Vagina (tissue), 2 donors: ENCODE measurements at regions not wholly inside any gene's neighbourhood (a gene's known extent, or its start where the extent isn't known, plus 50 kb on each side); places are given as distances from the start of the nearest gene placed in this dataset.

Experiments
- DNase-seq, 2 donors: peaks; one replicate each; pipeline ENCODE4 v3.0.0-alpha.2; 2017; ENCODE audit errors: extremely low spot score in 2 of 2
- H3K27ac ChIP-seq: fragments of 200-600 bp; sonication (generic); one replicate; pipeline ENCODE4 v1.5.1; 2019
- H3K27me3 ChIP-seq: fragments of 200-600 bp; sonication (generic); one replicate; pipeline ENCODE4 v1.5.1; 2019
- H3K36me3 ChIP-seq, 2 donors: fragments of 200-600 bp; sonication (generic); one replicate each; pipeline ENCODE4 v1.5.1; 2017 to 2019
- H3K4me1 ChIP-seq: fragments of 200-600 bp; sonication (generic); one replicate; pipeline ENCODE4 v1.5.1; 2019
- H3K4me3 ChIP-seq, 2 donors: fragments of 200-600 bp; sonication (generic); 1 replicate in 1 of 2; 2 replicates in 1 of 2; pipeline ENCODE4 v1.5.1; 2016 to 2019
- H3K9me3 ChIP-seq: fragments of 200-600 bp; sonication (generic); one replicate; pipeline ENCODE4 v1.5.1; 2019
- CTCF ChIP-seq, 3 experiments: fragments of 450-650 bp in 2 of 3; fragments of 200-600 bp in 1 of 3; sonication (generic) in 1 of 3; IDR thresholded peaks; one replicate each; pipeline ENCODE4 v1.5.1; 2017 to 2019; ENCODE audit warnings: antibody characterized with exemption in 3 of 3, mild to moderate bottlenecking in 2 of 3, moderate library complexity in 2 of 3
- POLR2A ChIP-seq, 2 donors: fragments of 450-650 bp; IDR thresholded peaks; one replicate each; pipeline ENCODE4 v1.6.1; 2017; ENCODE audit warnings: antibody characterized with exemption in 2 of 2, mild to moderate bottlenecking in 2 of 2, moderate library complexity in 2 of 2
- POLR2AphosphoS5 ChIP-seq, 2 donors: sonication (generic); formaldehyde crosslinking; IDR thresholded peaks; one replicate each; pipeline ENCODE4 v1.9.0; 2017; ENCODE audit warnings: antibody characterized with exemption in 2 of 2, mild to moderate bottlenecking in 2 of 2, low read depth in 1 of 2; ENCODE audit not compliant: insufficient read depth in 1 of 2
- intact Hi-C: fragments of 100-400 bp; cut with DNase I; formaldehyde crosslinking; loops from one replicate; pipeline ENCODE4 v1.15.1; 2023

- no peak for DNase-seq
- no peaks in the 10 kb centered on the region for H3K27me3 ChIP-seq
- no peaks in the 10 kb centered on the region for H3K4me1 ChIP-seq
- H3K9me3 ChIP-seq, result no peaks in the 10 kb centered on the region
- intact Hi-C loops, result no loop called here
- H3K4me3 ChIP-seq, result no peak overlapping the region
- H3K27ac ChIP-seq, result no peak overlapping the region
- TF ChIP-seq CTCF (IDR thresholded peaks at IDR 0.05), result no peak
- H3K36me3 ChIP-seq, result no peaks in the 10 kb centered on the region
Measured at GRCh38 chr2:118706371-118706770, 141.1 kb downstream of the EN1 start.

GRCh38 chr2:118705032-118705431, 142.4 kb downstream of the EN1 start:
- intact Hi-C loops, result no loop called here
- H3K27me3 ChIP-seq, result no peaks in the 10 kb centered on the region
- H3K36me3 ChIP-seq, result no peaks in the 10 kb centered on the region
- no peak overlapping the region for H3K27ac ChIP-seq
- TF ChIP-seq CTCF (IDR thresholded peaks at IDR 0.05) (no peak), POLR2AphosphoS5 (IDR thresholded peaks at IDR 0.05; ENCODE audit: insufficient read depth in 1 of 2, low read depth in 1 of 2) (no peak), POLR2A (IDR thresholded peaks at IDR 0.05) (no peak)
- no peak for DNase-seq
- H3K4me1 ChIP-seq, result no peaks in the 10 kb centered on the region
- H3K4me3 ChIP-seq, result no peak overlapping the region
- H3K9me3 ChIP-seq, result no peaks in the 10 kb centered on the region

- TF ChIP-seq POLR2A (IDR thresholded peaks at IDR 0.05) (no peak), POLR2AphosphoS5 (IDR thresholded peaks at IDR 0.05; ENCODE audit: insufficient read depth in 1 of 2, low read depth in 1 of 2) (no peak), CTCF (IDR thresholded peaks at IDR 0.05) (no peak)
- H3K36me3 ChIP-seq, result no peaks in the 10 kb centered on the region
- H3K9me3 ChIP-seq, result no peaks in the 10 kb centered on the region
- intact Hi-C loops, result no loop called here
- DNase-seq, result no peak
- no peak overlapping the region for H3K4me3 ChIP-seq
- H3K4me1 ChIP-seq, result no peaks in the 10 kb centered on the region
- no peak overlapping the region for H3K27ac ChIP-seq
- no peaks in the 10 kb centered on the region for H3K27me3 ChIP-seq
Measured at GRCh38 chr2:118699447-118700175, 147.8 kb downstream of the EN1 start.

DNA sequence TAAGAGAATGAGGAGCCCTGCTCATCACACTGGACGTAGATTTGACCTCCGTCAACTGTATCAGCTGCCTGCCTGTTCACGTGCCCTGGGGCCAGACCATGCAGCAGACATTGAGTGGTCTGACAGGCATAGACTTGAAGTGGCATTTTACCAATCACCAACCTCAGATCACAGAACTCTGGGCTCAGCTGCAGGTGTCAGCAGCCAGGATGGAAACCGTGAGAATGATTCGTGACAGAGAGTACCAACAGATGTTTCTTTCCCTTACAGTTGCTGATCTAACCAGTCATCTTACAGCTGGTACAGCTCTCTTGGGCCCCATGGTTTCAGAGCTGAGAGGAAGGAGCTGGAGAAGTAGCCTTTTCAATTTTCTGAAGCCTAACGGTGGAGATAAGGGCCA, 148.9 kb downstream of the EN1 start:
- intact Hi-C loops, result no loop called here
- DNase-seq, result peak in 1 of 2 donors; percentile 34
- no peaks in the 10 kb centered on the region for H3K9me3 ChIP-seq
- no peak for TF ChIP-seq POLR2AphosphoS5 (IDR thresholded peaks at IDR 0.05; ENCODE audit: insufficient read depth in 1 of 2, low read depth in 1 of 2)
- no peak for TF ChIP-seq POLR2A (IDR thresholded peaks at IDR 0.05)
- no peak for TF ChIP-seq CTCF (IDR thresholded peaks at IDR 0.05)
- H3K27me3 ChIP-seq, result no peaks in the 10 kb centered on the region
- H3K27ac ChIP-seq, result no peak overlapping the region
- no peak overlapping the region for H3K4me3 ChIP-seq
- H3K36me3 ChIP-seq, result no peaks in the 10 kb centered on the region
- H3K4me1 ChIP-seq, result no peaks in the 10 kb centered on the region

DNA sequence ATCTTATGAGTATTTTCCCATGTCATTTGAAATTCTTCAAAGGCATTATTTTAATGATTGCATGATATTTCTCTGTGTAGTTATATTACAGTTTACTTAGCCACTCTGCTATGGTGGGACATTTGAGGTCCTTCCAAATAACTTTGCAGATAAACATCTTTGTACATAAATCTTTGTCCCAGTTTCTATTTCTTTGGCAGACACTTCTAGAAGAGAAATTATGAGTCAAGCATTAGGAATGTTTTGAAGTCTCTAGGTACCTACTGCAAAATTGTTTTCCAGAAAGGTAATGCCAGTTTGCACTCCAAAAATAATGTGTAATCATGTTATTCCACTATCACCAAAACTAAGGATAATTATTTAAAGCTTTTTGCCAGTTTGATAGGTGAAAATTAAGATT, 149.7 kb downstream of the EN1 start:
- DNase-seq, result no peak
- Histone ChIP-seq H3K9me3 (no peaks in the 10 kb centered on the region), H3K27ac (no peak overlapping the region), H3K36me3 (no peaks in the 10 kb centered on the region), H3K27me3 (no peaks in the 10 kb centered on the region), H3K4me3 (no peak overlapping the region), H3K4me1 (no peaks in the 10 kb centered on the region)
- TF ChIP-seq POLR2A (IDR thresholded peaks at IDR 0.05) (no peak), CTCF (IDR thresholded peaks at IDR 0.05) (no peak), POLR2AphosphoS5 (IDR thresholded peaks at IDR 0.05; ENCODE audit: insufficient read depth in 1 of 2, low read depth in 1 of 2) (no peak)
- intact Hi-C loops, result no loop called here
